GM18507 (cell line): ENCODE measurements at regions not wholly inside any gene's neighbourhood (a gene's known extent, or its start where the extent isn't known, plus 50 kb on each side); places are given as distances from the start of the nearest gene placed in this dataset.

ENCODE experiments used
- DNase-seq: peaks from one replicate; pipeline ENCODE4 v3.0.0; 2011; ENCODE audit warnings: low read depth; ENCODE audit not compliant: insufficient read length; ENCODE audit errors: extremely low spot score
- FAIRE-seq: peaks from 2 replicates; lab custom pipeline; 2011; peaks lifted over from hg19 to GRCh38; lab: Jason Lieb, UNC

- FAIRE-seq (no peak), DNase-seq (no peak)
Measured at GRCh38 chr16:51443934-51444333, 292.9 kb upstream of the SALL1 start.

GRCh38 chr16:51442141-51442870 lies 291.2 kb upstream of the SALL1 start:
- DNase-seq (no peak), FAIRE-seq (no peak)

GRCh38 chr16:51440131-51440889 lies 289.2 kb upstream of the SALL1 start:
- no peak for FAIRE-seq
- no peak for DNase-seq

- no peak for FAIRE-seq
- no peak for DNase-seq
Measured at GRCh38 chr16:51439271-51439670, 288.2 kb upstream of the SALL1 start.

- FAIRE-seq (no peak), DNase-seq (no peak)
Measured at GRCh38 chr16:51436742-51437141, 285.7 kb upstream of the SALL1 start.

GRCh38 chr16:51434567-51435198 lies 283.6 kb upstream of the SALL1 start:
- FAIRE-seq (no peak), DNase-seq (no peak)

GRCh38 chr16:51433599-51433998 lies 282.5 kb upstream of the SALL1 start:
- DNase-seq, result no peak
- no peak for FAIRE-seq

GRCh38 chr16:51431517-51432241 lies 280.6 kb upstream of the SALL1 start:
- DNase-seq, result no peak
- no peak for FAIRE-seq

- no peak for FAIRE-seq
- DNase-seq, result no peak
Measured at GRCh38 chr16:51430716-51431369, 279.8 kb upstream of the SALL1 start.

GRCh38 chr16:51429041-51429440 lies 278.0 kb upstream of the SALL1 start:
- no peak for FAIRE-seq

GRCh38 chr16:51427085-51427484 lies 276.0 kb upstream of the SALL1 start:
- no peak for FAIRE-seq
- no peak for DNase-seq

More at GRCh38 chr16:51429041-51429440, 278.0 kb upstream of the SALL1 start:
- no peak for DNase-seq

- no peak for FAIRE-seq
- no peak for DNase-seq
Measured at GRCh38 chr16:51426276-51426675, 275.2 kb upstream of the SALL1 start.

- FAIRE-seq (no peak), DNase-seq (no peak)
Measured at GRCh38 chr16:51420247-51420646, 269.2 kb upstream of the SALL1 start.

GRCh38 chr16:51419768-51420167 lies 268.7 kb upstream of the SALL1 start:
- FAIRE-seq, result no peak
- no peak for DNase-seq

- DNase-seq (no peak), FAIRE-seq (no peak)
Measured at GRCh38 chr16:51418258-51418657, 267.2 kb upstream of the SALL1 start.

GRCh38 chr16:51416926-51417325 lies 265.9 kb upstream of the SALL1 start:
- FAIRE-seq, result no peak
- DNase-seq, result no peak

- DNase-seq (no peak), FAIRE-seq (no peak)
Measured at GRCh38 chr16:51410125-51410524, 259.1 kb upstream of the SALL1 start.

GRCh38 chr16:51409001-51409675 lies 258.1 kb upstream of the SALL1 start:
- no peak for DNase-seq
- no peak for FAIRE-seq

- no peak for DNase-seq
- FAIRE-seq, result no peak
Measured at GRCh38 chr16:51408357-51408756, 257.3 kb upstream of the SALL1 start.
